GM23248 (cell line): ENCODE measurements at regions not wholly inside any gene's neighbourhood (a gene's known extent, or its start where the extent isn't known, plus 50 kb on each side); places are given as distances from the start of the nearest gene placed in this dataset.

Experiments
- EZH2 ChIP-seq: fragments of 200-600 bp; sonication (generic); IDR thresholded peaks from 2 replicates; pipeline ENCODE4 v1.6.1; 2018; ENCODE audit warnings: antibody characterized with exemption, mild to moderate bottlenecking; ENCODE audit not compliant: insufficient read depth, poor library complexity, severe bottlenecking
- EZH2phosphoT487 ChIP-seq: fragments of 200-600 bp; sonication (generic); IDR thresholded peaks from 2 replicates; pipeline ENCODE4 v1.6.1; 2018; ENCODE audit warnings: antibody characterized with exemption, moderate library complexity, mild to moderate bottlenecking, low read depth; ENCODE audit not compliant: insufficient read depth

DNA sequence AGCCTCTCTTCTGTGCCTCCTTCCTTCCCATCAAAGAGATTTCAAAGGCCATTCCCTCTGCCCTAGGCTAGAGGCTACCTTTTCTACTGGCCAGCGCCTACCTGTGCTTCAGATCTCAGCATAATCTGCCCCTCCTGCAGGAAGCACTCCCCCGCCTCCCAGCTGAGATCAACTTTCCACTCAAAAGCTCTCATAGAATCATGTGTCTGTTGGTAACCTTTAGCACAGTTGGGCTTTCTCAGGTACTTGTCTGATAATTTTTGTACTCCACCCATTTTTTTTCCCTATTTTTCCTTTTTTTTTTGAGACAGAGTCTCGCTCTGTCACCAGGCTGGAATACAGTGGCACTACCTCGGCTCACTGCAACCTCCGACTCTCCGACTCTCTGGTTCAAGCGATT is 231.0 kb upstream of the PRSS58 start:
- no peak for TF ChIP-seq EZH2
- TF ChIP-seq EZH2phosphoT487, result no peak
